ENCODE measurements at regions not wholly inside any gene's neighbourhood (a gene's known extent, or its start where the extent isn't known, plus 50 kb on each side); places are given as distances from the start of the nearest gene placed in this dataset.

- no peak overlapping the region for H3K4me3 ChIP-seq (ENCODE audit: low read length)
- no peaks in the 10 kb centered on the region for H3K9me2 ChIP-seq (ENCODE audit: insufficient read depth, low read length)
- H3K27ac ChIP-seq (ENCODE audit: low read length): no peak overlapping the region
- no peak overlapping the region for H3K4me2 ChIP-seq (ENCODE audit: low read length)
- no peaks in the 10 kb centered on the region for H3K79me2 ChIP-seq (replicated peaks; ENCODE audit: insufficient read depth, low read length)
- no peaks in the 10 kb centered on the region for H3K9me3 ChIP-seq (ENCODE audit: low read length)
- H3F3A ChIP-seq (ENCODE audit: insufficient read depth, low read length, poor library complexity, severe bottlenecking): no peaks in the 10 kb centered on the region
- no peaks in the 10 kb centered on the region for H3K36me3 ChIP-seq (ENCODE audit: insufficient read depth, low read length)
- H2AFZ ChIP-seq (ENCODE audit: low read depth, low read length): no peak overlapping the region
- TF ChIP-seq POLR2AphosphoS5 (IDR thresholded peaks at IDR 0.05) (no peak), EZH2 (IDR thresholded peaks at IDR 0.05; ENCODE audit: borderline replicate concordance, insufficient read depth, low read length, poor library complexity, severe bottlenecking) (no peak), MXI1 (conservative IDR thresholded peaks at IDR 0.05; ENCODE audit: poor library complexity, severe bottlenecking) (no peak), CTCF (IDR thresholded peaks at IDR 0.05; ENCODE audit: poor library complexity, severe bottlenecking) (no peak), EP300 (conservative IDR thresholded peaks at IDR 0.05; ENCODE audit: poor library complexity, severe bottlenecking) (no peak)
- H3K9ac ChIP-seq (ENCODE audit: low read length): no peak overlapping the region
- H3K27me3 ChIP-seq (ENCODE audit: insufficient read depth, low read depth, low read length): no peaks in the 10 kb centered on the region
- no peaks in the 10 kb centered on the region for H4K20me1 ChIP-seq (ENCODE audit: insufficient read depth)
Measured at GRCh38 chr20:17872434-17872833, 96.2 kb downstream of the SNX5 start.

- TF ChIP-seq REST (IDR thresholded peaks at IDR 0.05; ENCODE audit: borderline replicate concordance) (no peak), RAD21 (conservative IDR thresholded peaks at IDR 0.05) (no peak), TAF1 (IDR thresholded peaks at IDR 0.05; ENCODE audit: low read depth) (no peak), POLR2AphosphoS5 (IDR thresholded peaks at IDR 0.05) (no peak), EZH2 (IDR thresholded peaks at IDR 0.05; ENCODE audit: borderline replicate concordance, insufficient read depth, low read length, poor library complexity, severe bottlenecking) (no peak), CTCF (IDR thresholded peaks at IDR 0.05; ENCODE audit: poor library complexity, severe bottlenecking) (no peak), MXI1 (conservative IDR thresholded peaks at IDR 0.05; ENCODE audit: poor library complexity, severe bottlenecking) (no peak), EP300 (conservative IDR thresholded peaks at IDR 0.05; ENCODE audit: poor library complexity, severe bottlenecking) (no peak), SMC3 (conservative IDR thresholded peaks at IDR 0.05; ENCODE audit: poor library complexity) (no peak)
- no peaks in the 10 kb centered on the region for H4K20me1 ChIP-seq (ENCODE audit: insufficient read depth)
- H2AFZ ChIP-seq (ENCODE audit: low read depth, low read length): no peak overlapping the region
- H3K9me2 ChIP-seq (ENCODE audit: insufficient read depth, low read length): no peaks in the 10 kb centered on the region
- no peak overlapping the region for H3K9ac ChIP-seq (ENCODE audit: low read length)
- H3K36me3 ChIP-seq (ENCODE audit: insufficient read depth, low read length): no peaks in the 10 kb centered on the region
- H3K4me3 ChIP-seq (ENCODE audit: low read length): no peak overlapping the region
- no peaks in the 10 kb centered on the region for H3K79me2 ChIP-seq (replicated peaks; ENCODE audit: insufficient read depth, low read length)
- H3K27ac ChIP-seq (ENCODE audit: low read length): no peak overlapping the region
- H3K4me2 ChIP-seq (ENCODE audit: low read length): no peak overlapping the region
- H3K27me3 ChIP-seq (ENCODE audit: insufficient read depth, low read depth, low read length): no peaks in the 10 kb centered on the region
- no peaks in the 10 kb centered on the region for H3F3A ChIP-seq (ENCODE audit: insufficient read depth, low read length, poor library complexity, severe bottlenecking)
- no peaks in the 10 kb centered on the region for H3K9me3 ChIP-seq (ENCODE audit: low read length)
Measured at GRCh38 chr20:17871886-17872285, 96.7 kb downstream of the SNX5 start.

Measured in neural cell (in vitro differentiated cells).